PC-3 (cell line): ENCODE measurements at regions not wholly inside any gene's neighbourhood (a gene's known extent, or its start where the extent isn't known, plus 50 kb on each side); places are given as distances from the start of the nearest gene placed in this dataset.

Experiments used
- ATAC-seq: fragments of 200-7000 bp; cut with Tn5 transposase; 2 replicates; pipeline ENCODE4 v1.9.1; 2020; ENCODE audit warnings: mild to moderate bottlenecking, moderate library complexity
- BruUV-seq: library from RNA; stranded (reverse); fragments of 400-500 nt; replicated peaks from 2 replicates; lab custom pipeline; 2021; lab: Mats Ljungman, UMichigan
- CTCF ChIA-PET: fragments of 300-600 bp; sonication (Branson Sonifier 250); formaldehyde crosslinking; loops from one replicate; lab custom pipeline; 2022; ENCODE audit warnings: antibody characterized with exemption; lab: Charles Lee
- POLR2A ChIA-PET: fragments of 300-600 bp; sonication (Branson Sonifier 250); formaldehyde crosslinking; loops from one replicate; lab custom pipeline; 2022; ENCODE audit warnings: antibody characterized with exemption; ENCODE audit not compliant: unreplicated experiment; lab: Charles Lee
- DNase-seq: peaks from one replicate; pipeline ENCODE4 v3.0.0-alpha.2; 2015
- H2AFZ ChIP-seq: fragments of 300-600 bp; sonication (generic); 2 replicates; pipeline ENCODE4 v1.6.0; 2016; ENCODE audit warnings: antibody characterized with exemption, low read length
- H3F3A ChIP-seq: fragments of 300-600 bp; sonication (generic); one replicate; pipeline ENCODE4 v1.6.0; 2017; ENCODE audit warnings: antibody characterized with exemption, low read length, control low read depth, mild to moderate bottlenecking; ENCODE audit not compliant: unreplicated experiment
- H3K27ac ChIP-seq: fragments of 300-600 bp; sonication (generic); 2 replicates; pipeline ENCODE4 v1.5.1; 2016; ENCODE audit warnings: mild to moderate bottlenecking, low read length
- H3K27me3 ChIP-seq: fragments of 300-600 bp; sonication (generic); 2 replicates; pipeline ENCODE4 v1.6.1; 2016; ENCODE audit warnings: low read length, mixed read lengths
- H3K36me3 ChIP-seq: fragments of 300-600 bp; sonication (generic); 2 replicates; pipeline ENCODE4 v1.6.1; 2016; ENCODE audit warnings: low read depth, mixed run types, low read length, mixed read lengths
- H3K4me1 ChIP-seq: fragments of 300-600 bp; sonication (generic); 2 replicates; pipeline ENCODE4 v1.5.1; 2016; ENCODE audit warnings: low read length; ENCODE audit not compliant: insufficient read depth
- H3K4me2 ChIP-seq: fragments of 300-600 bp; sonication (generic); 2 replicates; pipeline ENCODE4 v1.6.0; 2016; ENCODE audit warnings: low read length
- H3K4me3 ChIP-seq: fragments of 300-600 bp; sonication (generic); 2 replicates; pipeline ENCODE4 v1.5.1; 2016; ENCODE audit warnings: mild to moderate bottlenecking, low read length, mixed read lengths
- H3K79me2 ChIP-seq: fragments of 300-600 bp; sonication (generic); 2 replicates; pipeline ENCODE4 v1.6.1; 2017; ENCODE audit warnings: low read length, mixed read lengths
- H3K9ac ChIP-seq: fragments of 300-600 bp; sonication (generic); 2 replicates; pipeline ENCODE4 v1.6.0; 2016; ENCODE audit warnings: mild to moderate bottlenecking, low read length
- H3K9me2 ChIP-seq: fragments of 300-600 bp; sonication (generic); replicated peaks from 2 replicates; pipeline ENCODE4 v1.6.1; 2016; ENCODE audit warnings: mixed run types, low read length, mixed read lengths
- H3K9me3 ChIP-seq: fragments of 300-600 bp; sonication (generic); 2 replicates; pipeline ENCODE4 v1.6.1; 2016; ENCODE audit warnings: low read length, mixed read lengths
- H4K20me1 ChIP-seq: fragments of 300-600 bp; sonication (generic); 2 replicates; pipeline ENCODE4 v1.6.1; 2016; ENCODE audit warnings: low read length, mixed read lengths
- CTCF ChIP-seq: fragments of 300-600 bp; sonication (generic); conservative IDR thresholded peaks from 2 replicates; pipeline ENCODE4 v1.5.1; 2017; ENCODE audit warnings: antibody characterized with exemption, low read depth, mild to moderate bottlenecking, low read length
- EZH2 ChIP-seq: fragments of 300-600 bp; sonication (generic); IDR thresholded peaks from one replicate; pipeline ENCODE4 v1.6.1; 2017; ENCODE audit warnings: antibody characterized with exemption, mild to moderate bottlenecking, low read length; ENCODE audit not compliant: unreplicated experiment
- EZH2phosphoT487 ChIP-seq: fragments of 300-600 bp; sonication (generic); IDR thresholded peaks from 2 replicates; pipeline ENCODE4 v1.6.1; 2018; ENCODE audit warnings: mild to moderate bottlenecking, antibody characterized with exemption, low read length, borderline replicate concordance
- intact Hi-C: fragments of 100-400 bp; cut with micrococcal nuclease; formaldehyde crosslinking; loops from 2 replicates; pipeline ENCODE4 v1.9.0; 2023

GRCh38 chr2:16112251-16112971 lies 172.1 kb downstream of the MYCN start:
- H3K9me2 ChIP-seq = no peaks in the 10 kb centered on the region
- no peak overlapping the region for H3K9ac ChIP-seq
- no peaks in the 10 kb centered on the region for H3F3A ChIP-seq
- TF ChIP-seq EZH2phosphoT487 (no peak), CTCF (no peak), EZH2 (no peak)
- no peaks in the 10 kb centered on the region for H4K20me1 ChIP-seq
- DNase-seq (no peak), ATAC-seq (no peak)
- ChIA-PET POLR2A (no interaction called here), CTCF (no interaction called here)
- no peaks in the 10 kb centered on the region for H3K4me1 ChIP-seq
- H3K36me3 ChIP-seq = no peaks in the 10 kb centered on the region
- intact Hi-C loops = no loop called here
- no peaks in the 10 kb centered on the region for H3K9me3 ChIP-seq
- H3K27me3 ChIP-seq = no peaks in the 10 kb centered on the region
- no peak overlapping the region for H3K4me3 ChIP-seq
- H3K27ac ChIP-seq = no peak overlapping the region
- H3K79me2 ChIP-seq = no peaks in the 10 kb centered on the region
- H2AFZ ChIP-seq = no peak overlapping the region
- no TSS peak for BruUV-seq
- no peak overlapping the region for H3K4me2 ChIP-seq

GRCh38 chr2:16111838-16112210 lies 171.5 kb downstream of the MYCN start:
- Histone ChIP-seq H3K27me3 (peaks cover 1% of the 10 kb centered on the region; the same call in 1 of the 2 replicates), H3K4me1 (no peaks in the 10 kb centered on the region), H3K9me3 (no peaks in the 10 kb centered on the region), H3K9ac (no peak overlapping the region), H3K36me3 (no peaks in the 10 kb centered on the region), H3K9me2 (no peaks in the 10 kb centered on the region), H2AFZ (no peak overlapping the region), H3K27ac (no peak overlapping the region), H4K20me1 (no peaks in the 10 kb centered on the region), H3K79me2 (no peaks in the 10 kb centered on the region), H3F3A (no peaks in the 10 kb centered on the region), H3K4me2 (no peak overlapping the region), H3K4me3 (no peak overlapping the region)
- intact Hi-C loops = no loop called here
- ChIA-PET CTCF (no interaction called here), POLR2A (no interaction called here)
- no peak for TF ChIP-seq EZH2phosphoT487
- no peak for TF ChIP-seq CTCF
- TF ChIP-seq EZH2 = no peak
- ATAC-seq = no peak
- DNase-seq = no peak
- BruUV-seq = no TSS peak

- CTCF ChIA-PET = no interaction called here
- Histone ChIP-seq H3K27me3 (peaks cover 3% of the 10 kb centered on the region; the same call in 1 of the 2 replicates), H3K9me2 (no peaks in the 10 kb centered on the region), H3K36me3 (no peaks in the 10 kb centered on the region), H3K9ac (no peak overlapping the region), H2AFZ (no peak overlapping the region), H3F3A (no peaks in the 10 kb centered on the region), H3K9me3 (no peaks in the 10 kb centered on the region), H3K79me2 (no peaks in the 10 kb centered on the region), H3K4me2 (no peak overlapping the region), H3K4me1 (no peaks in the 10 kb centered on the region), H4K20me1 (no peaks in the 10 kb centered on the region), H3K27ac (no peak overlapping the region), H3K4me3 (no peak overlapping the region)
- no peak for ATAC-seq
- no peak for DNase-seq
- TF ChIP-seq EZH2 = no peak
- no peak for TF ChIP-seq EZH2phosphoT487
- no peak for TF ChIP-seq CTCF
- intact Hi-C loops = no loop called here
- BruUV-seq = no TSS peak
- POLR2A ChIA-PET = no interaction called here
Measured at GRCh38 chr2:16109821-16110310, 169.5 kb downstream of the MYCN start.
